ENCODE measurements at regions not wholly inside any gene's neighbourhood (a gene's known extent, or its start where the extent isn't known, plus 50 kb on each side); places are given as distances from the start of the nearest gene placed in this dataset.

GRCh38 chr1:5291889-5292288, 637.5 kb downstream of the AJAP1 start:
- Histone ChIP-seq H3K4me1 (peaks cover 10% of the 10 kb centered on the region), H3K27ac (no peak overlapping the region), H3K4me2 (no peak overlapping the region), H2AFZ (replicated peaks) (no peak overlapping the region), H3F3A (ENCODE audit: low read depth) (peaks cover 7% of the 10 kb centered on the region), H4K20me1 (ENCODE audit: low read depth) (no peaks in the 10 kb centered on the region), H3K27me3 (no peaks in the 10 kb centered on the region), H3K9me3 (ENCODE audit: low read depth) (no peaks in the 10 kb centered on the region), H3K9ac (no peak overlapping the region), H3K79me2 (ENCODE audit: low read depth) (no peaks in the 10 kb centered on the region), H3K4me3 (no peak overlapping the region), H3K36me3 (no peaks in the 10 kb centered on the region)
- Mint-ChIP-seq H3K27me3 (ENCODE audit: insufficient read depth, low read depth) (peaks cover 9% of the 10 kb centered on the region), H3K4me3 (no peak overlapping the region), H3K36me3 (no peaks in the 10 kb centered on the region), H3K4me1 (peaks cover 18% of the 10 kb centered on the region), H3K27ac (no peak overlapping the region), H3K9me3 (no peaks in the 10 kb centered on the region)
- TF ChIP-seq CTCF (IDR thresholded peaks at IDR 0.05): no peak
- TF ChIP-seq EZH2 (IDR thresholded peaks at IDR 0.05): no peak
- TF ChIP-seq EZH2phosphoT487 (IDR thresholded peaks at IDR 0.05): no peak
- no peak for DNase-seq (ENCODE audit: low spot score)

GRCh38 chr1:5287178-5288150, 633.1 kb downstream of the AJAP1 start:
- Mint-ChIP-seq H3K36me3 (no peaks in the 10 kb centered on the region), H3K4me3 (no peak overlapping the region), H3K4me1 (no peaks in the 10 kb centered on the region), H3K27ac (no peak overlapping the region), H3K27me3 (ENCODE audit: insufficient read depth, low read depth) (peaks cover 4% of the 10 kb centered on the region), H3K9me3 (peaks cover 7% of the 10 kb centered on the region)
- Histone ChIP-seq H3K36me3 (no peaks in the 10 kb centered on the region), H2AFZ (replicated peaks) (no peak overlapping the region), H4K20me1 (ENCODE audit: low read depth) (no peaks in the 10 kb centered on the region), H3K27ac (no peak overlapping the region), H3K4me2 (no peak overlapping the region), H3K79me2 (ENCODE audit: low read depth) (no peaks in the 10 kb centered on the region), H3K27me3 (no peaks in the 10 kb centered on the region), H3K4me1 (no peaks in the 10 kb centered on the region), H3K4me3 (no peak overlapping the region), H3K9ac (no peak overlapping the region), H3K9me3 (ENCODE audit: low read depth) (no peaks in the 10 kb centered on the region), H3F3A (ENCODE audit: low read depth) (no peaks in the 10 kb centered on the region)
- no peak for DNase-seq (ENCODE audit: low spot score)
- TF ChIP-seq CTCF (IDR thresholded peaks at IDR 0.05) (no peak), EZH2 (IDR thresholded peaks at IDR 0.05) (no peak), EZH2phosphoT487 (IDR thresholded peaks at IDR 0.05) (no peak)

- Histone ChIP-seq H3K4me3 (no peak overlapping the region), H3F3A (ENCODE audit: low read depth) (no peaks in the 10 kb centered on the region), H3K4me1 (no peaks in the 10 kb centered on the region), H4K20me1 (ENCODE audit: low read depth) (no peaks in the 10 kb centered on the region), H3K9me3 (ENCODE audit: low read depth) (no peaks in the 10 kb centered on the region), H3K27me3 (no peaks in the 10 kb centered on the region), H3K9ac (no peak overlapping the region), H3K27ac (no peak overlapping the region), H3K4me2 (no peak overlapping the region), H3K79me2 (ENCODE audit: low read depth) (no peaks in the 10 kb centered on the region), H2AFZ (replicated peaks) (no peak overlapping the region), H3K36me3 (no peaks in the 10 kb centered on the region)
- H3K4me3 Mint-ChIP-seq: no peak overlapping the region
- no peak overlapping the region for H3K27ac Mint-ChIP-seq
- DNase-seq (ENCODE audit: low spot score): no peak
- TF ChIP-seq EZH2 (IDR thresholded peaks at IDR 0.05) (no peak), CTCF (IDR thresholded peaks at IDR 0.05) (peak; percentile 45), EZH2phosphoT487 (IDR thresholded peaks at IDR 0.05) (no peak)
- H3K4me1 Mint-ChIP-seq: no peaks in the 10 kb centered on the region
- peaks cover 7% of the 10 kb centered on the region for H3K9me3 Mint-ChIP-seq
- peaks cover 4% of the 10 kb centered on the region for H3K27me3 Mint-ChIP-seq (ENCODE audit: insufficient read depth, low read depth)
- H3K36me3 Mint-ChIP-seq: no peaks in the 10 kb centered on the region
Observed at GRCh38 chr1:5286244-5286643, 631.8 kb downstream of the AJAP1 start.

Measured in neural progenitor cell (in vitro differentiated cells).